T47D (cell line): ENCODE measurements at regions not wholly inside any gene's neighbourhood (a gene's known extent, or its start where the extent isn't known, plus 50 kb on each side); places are given as distances from the start of the nearest gene placed in this dataset.

Experiments used
- DNase-seq, 2 experiments: peaks; one replicate each; pipeline versions ENCODE4 v3.0.0 to v3.0.0-alpha.2; 2011 to 2012; ENCODE audit warnings: low read depth in 1 of 2, low spot score in 1 of 2
- JUND ChIP-seq: IDR thresholded peaks from 2 replicates; pipeline ENCODE4 v1.6.1; 2012; ENCODE audit warnings: low read depth
- in situ Hi-C: cut with HindIII; loops from 2 replicates; pipeline ENCODE4 v1.10.0; 2016; ENCODE audit warnings: low sequenced_read_pairs, low pct_unique_long_range_greater_than_20kb

GRCh38 chr12:70122804-70123203 lies 120.4 kb upstream of the CNOT2 start:
- TF ChIP-seq JUND = no peak
- no peak for DNase-seq
- in situ Hi-C loops = no loop called here

DNA sequence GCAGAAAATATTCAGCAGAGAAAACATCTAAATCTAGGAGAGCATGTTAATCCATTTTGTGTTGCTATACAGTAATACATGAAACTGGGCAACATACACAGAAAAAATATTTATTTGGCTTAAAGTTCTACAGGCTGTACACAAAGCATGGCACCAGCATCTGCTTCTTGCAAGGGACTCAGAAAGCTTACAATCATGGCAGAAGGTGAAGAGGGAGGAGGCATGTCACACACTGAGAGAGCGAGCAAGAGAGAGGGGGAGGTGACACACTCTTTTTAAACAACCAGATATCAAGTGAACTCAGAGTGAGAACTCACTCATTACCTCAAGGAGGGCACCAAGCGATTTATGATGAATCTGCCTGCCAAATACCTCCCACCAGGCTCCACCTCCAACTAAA lies 94.2 kb upstream of the CNOT2 start:
- no peak for TF ChIP-seq JUND
- DNase-seq = no peak
- in situ Hi-C loops = no loop called here

DNA sequence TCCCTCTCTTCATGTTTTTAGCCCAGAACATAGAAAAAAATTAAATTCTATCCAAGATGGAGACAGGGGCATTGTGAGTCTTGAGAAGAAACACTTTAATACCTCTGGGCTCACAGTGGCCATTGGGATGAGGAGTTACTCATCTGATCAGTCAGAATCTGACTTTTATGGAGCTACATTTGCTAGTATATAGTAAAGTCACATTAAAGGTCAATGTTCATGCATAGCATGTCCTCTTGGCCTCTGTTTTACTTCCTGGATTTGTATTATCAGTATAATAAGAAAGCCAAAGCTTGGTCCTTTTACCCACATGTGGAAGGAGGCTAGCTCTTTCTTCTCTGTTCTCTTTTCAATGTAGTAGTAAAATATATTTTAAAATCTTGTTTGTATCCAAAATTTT lies 93.6 kb upstream of the CNOT2 start:
- TF ChIP-seq JUND = no peak
- in situ Hi-C loops = no loop called here
- DNase-seq = no peak

GRCh38 chr12:70150230-70150629 lies 93.0 kb upstream of the CNOT2 start:
- in situ Hi-C loops = no loop called here
- DNase-seq = no peak
- TF ChIP-seq JUND = no peak

DNA sequence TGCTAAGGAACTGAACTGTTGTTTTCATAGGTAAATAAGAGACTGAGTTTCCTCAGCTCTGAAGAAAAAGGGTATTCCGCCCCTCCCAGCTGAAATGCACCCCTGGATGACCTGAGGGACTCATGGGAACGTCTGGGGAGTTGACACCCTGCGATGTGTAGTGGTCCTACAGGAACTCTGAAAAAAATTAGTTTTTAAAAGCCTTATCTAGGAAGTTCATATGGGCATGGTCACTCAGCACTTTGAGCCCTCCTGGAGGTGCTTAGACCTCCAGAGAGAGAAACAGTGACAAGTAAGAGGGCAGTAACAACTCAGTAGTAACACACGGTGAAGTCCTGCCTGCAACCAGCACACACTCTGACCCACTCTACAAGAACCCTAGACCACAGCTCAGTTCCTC lies 91.2 kb upstream of the CNOT2 start:
- no peak for DNase-seq
- no peak for TF ChIP-seq JUND
- in situ Hi-C loops = no loop called here

GRCh38 chr12:70154087-70154638 lies 89.1 kb upstream of the CNOT2 start:
- in situ Hi-C loops = no loop called here
- TF ChIP-seq JUND = no peak
- no peak for DNase-seq

DNA sequence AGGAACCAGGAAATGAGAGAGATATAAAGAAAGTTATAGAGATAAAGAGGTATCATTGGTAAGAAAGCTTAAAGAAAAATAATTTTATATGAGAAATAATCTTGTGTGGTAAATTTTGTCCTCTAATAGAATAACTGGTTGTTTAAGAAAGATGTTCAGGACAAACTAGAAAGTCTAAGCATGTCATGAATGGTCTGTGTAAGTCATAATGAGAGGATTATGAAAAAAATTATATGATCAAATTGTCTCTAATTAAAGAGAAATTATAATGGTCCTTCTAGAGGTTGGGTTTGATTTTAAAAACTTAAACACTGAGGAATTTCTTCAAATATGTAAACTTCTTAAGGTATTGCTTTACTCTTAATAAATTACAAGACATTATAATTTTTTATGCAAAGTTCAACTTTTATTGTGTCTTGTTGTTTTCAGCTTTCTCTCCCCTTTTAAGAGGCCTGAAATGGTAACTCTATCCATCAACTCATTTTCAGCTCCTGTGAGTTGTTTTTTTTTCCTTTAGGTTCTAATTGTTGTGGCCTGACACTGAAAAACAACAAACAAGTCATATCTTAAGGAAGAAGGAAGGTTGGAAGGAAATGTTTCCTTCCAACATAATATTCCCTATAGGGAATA lies 88.2 kb upstream of the CNOT2 start:
- in situ Hi-C loops = no loop called here
- no peak for TF ChIP-seq JUND
- DNase-seq = peak in 1 of 2 experiments; percentile 50

DNA sequence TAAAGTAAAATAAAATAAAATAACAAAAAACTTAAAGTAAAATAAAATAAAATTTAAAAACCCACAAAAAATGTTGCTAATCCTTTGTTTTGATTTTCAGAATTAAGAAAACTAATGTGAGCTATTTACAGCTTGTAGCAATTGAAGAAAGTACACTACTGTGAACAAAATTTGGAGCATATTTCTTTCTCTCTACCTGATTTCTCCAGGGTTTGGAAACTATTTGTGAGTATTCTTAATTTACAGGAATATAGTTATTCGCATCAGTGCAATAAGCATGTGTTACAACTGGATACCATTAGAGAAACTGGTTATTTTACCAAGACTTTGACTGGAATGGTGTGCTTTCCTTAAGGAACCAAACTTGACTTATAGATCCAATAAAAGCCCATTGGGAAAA lies 86.1 kb upstream of the CNOT2 start:
- TF ChIP-seq JUND = no peak
- in situ Hi-C loops = no loop called here
- no peak for DNase-seq

GRCh38 chr12:70165450-70165849 lies 77.8 kb upstream of the CNOT2 start:
- no peak for DNase-seq
- in situ Hi-C loops = no loop called here
- no peak for TF ChIP-seq JUND

DNA sequence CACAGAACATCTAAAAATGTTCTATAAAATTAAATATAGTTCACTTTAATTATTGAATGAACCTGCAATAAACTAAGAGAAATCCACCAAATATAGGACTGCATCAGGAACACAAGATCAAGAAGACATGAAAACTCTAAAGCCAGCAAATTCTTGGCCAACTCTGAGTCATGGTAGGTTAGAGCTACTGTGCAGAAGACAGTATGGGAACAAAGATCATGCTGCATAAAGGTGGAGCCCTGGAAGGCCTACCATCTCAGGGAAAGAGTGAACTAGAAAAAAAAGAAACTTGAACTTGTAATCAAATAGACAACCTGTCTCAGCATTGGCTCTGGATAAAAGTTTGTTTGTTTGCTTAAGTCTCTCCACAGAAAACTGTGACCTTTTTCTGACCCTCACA lies 66.9 kb upstream of the CNOT2 start:
- in situ Hi-C loops = no loop called here
- no peak for TF ChIP-seq JUND
- DNase-seq = no peak

DNA sequence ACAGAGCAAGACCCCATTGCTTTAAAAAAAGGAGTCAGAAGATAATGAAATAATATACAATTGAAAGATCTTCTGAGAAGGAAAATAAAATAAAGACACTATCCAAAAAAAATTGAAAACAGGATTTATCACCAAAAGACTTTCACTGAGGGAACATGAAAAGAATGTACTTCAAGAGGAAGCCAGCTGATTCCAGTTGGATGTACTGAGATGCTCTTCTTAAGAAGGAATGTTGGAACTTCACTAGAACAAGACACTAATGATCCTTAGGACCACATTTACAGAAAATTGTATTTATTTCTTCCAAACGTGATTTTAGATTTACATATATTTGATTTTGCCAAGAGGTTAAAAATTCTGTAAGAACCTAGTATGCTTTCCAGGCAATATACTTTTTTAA lies 65.6 kb upstream of the CNOT2 start:
- no peak for DNase-seq
- in situ Hi-C loops = no loop called here
- no peak for TF ChIP-seq JUND

- DNase-seq = peak in 1 of 2 experiments; percentile 15
- no peak for TF ChIP-seq JUND
- in situ Hi-C loops = no loop called here
Observed at GRCh38 chr12:70178038-70178437, 65.2 kb upstream of the CNOT2 start.

DNA sequence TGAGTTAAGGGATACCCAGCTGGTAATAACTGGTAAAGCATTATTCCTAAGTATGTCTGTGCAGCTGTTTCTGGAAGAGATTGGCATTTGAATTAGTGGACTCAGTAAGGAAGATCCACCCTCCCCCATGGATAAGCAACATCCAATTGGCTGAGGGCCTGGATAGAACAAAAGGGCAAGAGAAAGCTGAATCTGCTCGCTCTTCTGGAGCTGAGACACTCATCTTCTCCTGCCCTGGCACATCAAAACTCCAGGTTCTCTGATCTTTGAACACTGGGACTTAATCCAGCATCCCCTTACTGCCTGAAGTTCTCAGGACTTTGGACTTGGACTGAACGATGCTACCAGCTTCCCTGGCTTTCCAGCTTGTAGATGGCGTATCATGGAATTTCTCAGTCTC lies 63.1 kb upstream of the CNOT2 start:
- no peak for TF ChIP-seq JUND
- in situ Hi-C loops = no loop called here
- no peak for DNase-seq

DNA sequence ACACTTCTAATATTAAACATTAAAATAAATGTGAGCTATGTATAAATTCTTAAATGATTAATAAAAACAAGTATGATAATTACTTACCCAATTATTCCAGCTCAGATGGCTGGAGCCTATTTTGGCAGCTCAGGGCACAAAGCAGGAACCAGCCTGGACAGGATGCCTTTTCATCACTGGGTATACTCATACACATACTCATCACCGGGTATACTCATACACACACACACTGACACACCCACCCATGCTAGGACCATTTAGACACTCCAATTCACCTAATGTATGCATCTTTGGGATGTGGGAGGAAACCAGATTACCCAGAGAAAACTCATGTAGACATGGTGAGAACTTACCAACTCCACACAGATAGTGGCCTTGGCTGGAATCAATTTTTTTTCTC lies 57.9 kb upstream of the CNOT2 start:
- TF ChIP-seq JUND = no peak
- no peak for DNase-seq
- in situ Hi-C loops = no loop called here
